ENCODE measurements at regions not wholly inside any gene's neighbourhood (a gene's known extent, or its start where the extent isn't known, plus 50 kb on each side); places are given as distances from the start of the nearest gene placed in this dataset.

DNA sequence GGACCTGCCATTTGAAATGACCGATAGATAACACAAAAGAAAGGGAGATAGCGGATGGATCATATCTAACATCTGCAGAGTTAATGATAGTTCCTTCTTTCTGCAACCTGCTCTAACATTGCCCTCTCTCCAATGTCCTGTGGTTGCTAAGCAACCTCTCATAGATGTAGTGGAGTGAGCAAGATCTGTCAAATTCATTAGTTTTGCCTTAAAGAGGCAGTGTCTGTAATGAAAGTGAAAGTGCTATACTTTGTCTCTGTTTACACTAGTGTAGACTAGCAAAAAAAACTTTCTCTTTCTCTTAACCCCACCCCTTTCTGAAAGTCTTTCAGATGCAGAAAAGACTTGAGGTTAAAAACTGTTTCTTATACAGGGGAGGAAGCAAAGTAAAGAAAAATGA lies 1196.9 kb downstream of the SORCS3 start (continued):
- no peak for TF ChIP-seq ZNF114 (CRISPR knock-in tag; IDR thresholded peaks at IDR 0.05)

DNA sequence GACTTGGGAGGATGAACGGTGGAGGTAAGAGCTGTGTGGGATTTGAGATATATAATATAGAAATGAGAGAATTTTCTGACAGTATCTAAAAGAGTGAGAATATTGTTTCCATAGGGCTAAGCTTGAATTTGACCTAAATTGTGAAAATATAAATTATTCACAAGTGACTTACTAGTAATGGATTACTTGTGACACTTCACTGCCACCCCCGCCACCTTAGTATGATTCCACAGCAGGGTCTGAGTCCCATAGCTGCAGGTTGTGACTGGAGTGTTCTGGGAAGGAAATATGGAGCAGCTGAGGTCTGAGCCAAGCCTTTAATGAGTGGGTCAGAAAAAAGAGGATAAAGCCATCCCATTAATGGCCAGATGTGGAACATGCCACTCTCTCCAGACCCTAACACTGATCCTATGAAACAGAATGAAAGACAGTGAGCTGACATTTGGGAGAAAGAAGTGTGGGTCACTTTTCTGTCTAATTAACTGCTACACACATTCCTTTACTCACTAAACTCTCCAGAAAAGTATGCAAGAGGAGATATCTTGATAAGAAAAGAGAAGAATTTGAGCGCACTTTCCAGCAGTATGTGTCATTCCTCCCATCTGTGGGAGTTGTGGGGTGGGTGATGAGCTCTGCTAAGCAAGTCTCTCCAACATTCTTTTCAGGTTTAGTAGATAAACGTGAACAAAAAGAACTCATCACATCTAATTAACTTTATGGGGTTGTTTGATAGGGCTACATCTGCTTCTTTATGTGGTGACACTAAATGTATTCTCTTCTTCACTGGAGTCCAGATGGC lies 1193.4 kb downstream of the SORCS3 start:
- H3K27ac Mint-ChIP-seq: no peak overlapping the region
- no peaks in the 10 kb centered on the region for H3K79me2 ChIP-seq (replicated peaks; ENCODE audit: insufficient read depth)
- H3K4me2 ChIP-seq: no peak overlapping the region
- H3K4me1 ChIP-seq (ENCODE audit: insufficient read depth): peaks cover 4% of the 10 kb centered on the region
- H3K36me3 Mint-ChIP-seq (ENCODE audit: low read depth): no peaks in the 10 kb centered on the region
- H3K27me3 Mint-ChIP-seq (ENCODE audit: insufficient read depth, low read depth, poor library complexity): no peaks in the 10 kb centered on the region
- H3K27ac ChIP-seq (ENCODE audit: low read depth): no peak overlapping the region
- no peaks in the 10 kb centered on the region for H3K36me3 ChIP-seq (ENCODE audit: insufficient read depth)
- no peak overlapping the region for H3K4me3 Mint-ChIP-seq
- H3F3A ChIP-seq (replicated peaks; ENCODE audit: low read depth): no peaks in the 10 kb centered on the region
- peaks cover 7% of the 10 kb centered on the region for H3K4me1 Mint-ChIP-seq
- H3K27me3 ChIP-seq (ENCODE audit: insufficient read depth): no peaks in the 10 kb centered on the region
- H2AFZ ChIP-seq: no peak overlapping the region
- ATAC-seq (no peak), DNase-seq (ENCODE audit: low spot score) (no peak)
- H3K4me3 ChIP-seq: no peak overlapping the region
- no peaks in the 10 kb centered on the region for H3K9me2 ChIP-seq (ENCODE audit: insufficient read depth)
- no peaks in the 10 kb centered on the region for H3K9me3 Mint-ChIP-seq
- TF ChIP-seq, protein P1, sequence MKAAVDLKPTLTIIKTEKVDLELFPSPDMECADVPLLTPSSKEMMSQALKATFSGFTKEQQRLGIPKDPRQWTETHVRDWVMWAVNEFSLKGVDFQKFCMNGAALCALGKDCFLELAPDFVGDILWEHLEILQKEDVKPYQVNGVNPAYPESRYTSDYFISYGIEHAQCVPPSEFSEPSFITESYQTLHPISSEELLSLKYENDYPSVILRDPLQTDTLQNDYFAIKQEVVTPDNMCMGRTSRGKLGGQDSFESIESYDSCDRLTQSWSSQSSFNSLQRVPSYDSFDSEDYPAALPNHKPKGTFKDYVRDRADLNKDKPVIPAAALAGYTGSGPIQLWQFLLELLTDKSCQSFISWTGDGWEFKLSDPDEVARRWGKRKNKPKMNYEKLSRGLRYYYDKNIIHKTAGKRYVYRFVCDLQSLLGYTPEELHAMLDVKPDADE (IDR thresholded peaks at IDR 0.05): no peak
- TF ChIP-seq NANOG (IDR thresholded peaks at IDR 0.05; ENCODE audit: borderline replicate concordance) (no peak), POLR2AphosphoS5 (IDR thresholded peaks at IDR 0.05; ENCODE audit: low read depth) (no peak), CREB1 (CRISPR knock-in tag; IDR thresholded peaks at IDR 0.05; ENCODE audit: low read depth) (no peak), STAT1 (IDR thresholded peaks at IDR 0.05; ENCODE audit: unreplicated experiment) (no peak), ZNF114 (CRISPR knock-in tag; IDR thresholded peaks at IDR 0.05) (no peak), EZH2 (IDR thresholded peaks at IDR 0.05; ENCODE audit: low read depth, unreplicated experiment) (no peak)
- no peaks in the 10 kb centered on the region for H4K20me1 ChIP-seq (replicated peaks; ENCODE audit: insufficient read depth)

DNA sequence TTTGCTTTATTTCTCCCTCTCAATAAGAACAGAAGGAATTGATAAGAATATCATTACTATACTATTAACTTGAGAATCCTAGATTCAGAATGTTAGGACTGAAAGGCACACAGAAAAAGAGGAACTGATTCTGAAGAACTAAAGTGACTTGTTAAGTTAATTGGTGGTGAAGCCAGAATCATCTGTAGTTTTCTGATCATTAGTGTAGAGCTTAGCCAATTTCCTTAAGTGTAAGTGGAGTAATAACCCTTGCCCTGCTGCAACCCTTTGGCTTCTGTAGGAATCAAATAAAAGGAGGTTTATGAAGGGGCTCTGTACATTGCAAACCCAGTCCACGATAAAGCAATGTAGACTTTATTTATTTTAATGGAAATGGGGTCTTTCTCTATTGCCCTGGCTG lies 1186.0 kb downstream of the SORCS3 start:
- H3K27ac Mint-ChIP-seq: no peak overlapping the region
- TF ChIP-seq, protein P1 (IDR thresholded peaks at IDR 0.05): no peak
- no peak for TF ChIP-seq CREB1 (CRISPR knock-in tag; IDR thresholded peaks at IDR 0.05; ENCODE audit: low read depth)
- no peak for TF ChIP-seq REST (IDR thresholded peaks at IDR 0.05; ENCODE audit: unreplicated experiment)
- TF ChIP-seq EZH2phosphoT487 (IDR thresholded peaks at IDR 0.05; ENCODE audit: unreplicated experiment): no peak
- no peak for TF ChIP-seq EZH2 (IDR thresholded peaks at IDR 0.05; ENCODE audit: low read depth, unreplicated experiment)
- TF ChIP-seq, protein P2, sequence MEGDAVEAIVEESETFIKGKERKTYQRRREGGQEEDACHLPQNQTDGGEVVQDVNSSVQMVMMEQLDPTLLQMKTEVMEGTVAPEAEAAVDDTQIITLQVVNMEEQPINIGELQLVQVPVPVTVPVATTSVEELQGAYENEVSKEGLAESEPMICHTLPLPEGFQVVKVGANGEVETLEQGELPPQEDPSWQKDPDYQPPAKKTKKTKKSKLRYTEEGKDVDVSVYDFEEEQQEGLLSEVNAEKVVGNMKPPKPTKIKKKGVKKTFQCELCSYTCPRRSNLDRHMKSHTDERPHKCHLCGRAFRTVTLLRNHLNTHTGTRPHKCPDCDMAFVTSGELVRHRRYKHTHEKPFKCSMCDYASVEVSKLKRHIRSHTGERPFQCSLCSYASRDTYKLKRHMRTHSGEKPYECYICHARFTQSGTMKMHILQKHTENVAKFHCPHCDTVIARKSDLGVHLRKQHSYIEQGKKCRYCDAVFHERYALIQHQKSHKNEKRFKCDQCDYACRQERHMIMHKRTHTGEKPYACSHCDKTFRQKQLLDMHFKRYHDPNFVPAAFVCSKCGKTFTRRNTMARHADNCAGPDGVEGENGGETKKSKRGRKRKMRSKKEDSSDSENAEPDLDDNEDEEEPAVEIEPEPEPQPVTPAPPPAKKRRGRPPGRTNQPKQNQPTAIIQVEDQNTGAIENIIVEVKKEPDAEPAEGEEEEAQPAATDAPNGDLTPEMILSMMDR (conservative IDR thresholded peaks at IDR 0.05; ENCODE audit: low read depth in 2 of 2): no peak

More for the DNA sequence above, 1186.0 kb downstream of the SORCS3 start:
- Mint-ChIP-seq H3K4me1 (no peaks in the 10 kb centered on the region), H3K9me3 (peaks cover 3% of the 10 kb centered on the region; the same call in 1 of the 3 replicates), H3K36me3 (ENCODE audit: low read depth) (no peaks in the 10 kb centered on the region), H3K4me3 (no peak overlapping the region), H3K27me3 (ENCODE audit: insufficient read depth, low read depth, poor library complexity) (no peaks in the 10 kb centered on the region)
- Histone ChIP-seq H3K36me3 (ENCODE audit: insufficient read depth) (no peaks in the 10 kb centered on the region), H3K27me3 (ENCODE audit: insufficient read depth) (no peaks in the 10 kb centered on the region), H3F3A (replicated peaks; ENCODE audit: low read depth) (no peaks in the 10 kb centered on the region), H2AFZ (no peak overlapping the region), H3K79me2 (replicated peaks; ENCODE audit: insufficient read depth) (no peaks in the 10 kb centered on the region), H3K9me2 (ENCODE audit: insufficient read depth) (0 out of 2 replicates have a peak, but pooled peaks cover 2% of the 10 kb centered on the region), H4K20me1 (replicated peaks; ENCODE audit: insufficient read depth) (no peaks in the 10 kb centered on the region; the same call in 1 of the 2 replicates), H3K4me3 (no peak overlapping the region), H3K4me2 (no peak overlapping the region), H3K27ac (ENCODE audit: low read depth) (no peak overlapping the region), H3K4me1 (ENCODE audit: insufficient read depth) (no peaks in the 10 kb centered on the region)
- ATAC-seq (no peak), DNase-seq (ENCODE audit: low spot score) (no peak)

Data from GM23338 (cell line).